SHP77 treated with DMSO at 0.1 percent for 48 hours (cell line): ENCODE measurements at regions not wholly inside any gene's neighbourhood (a gene's known extent, or its start where the extent isn't known, plus 50 kb on each side); places are given as distances from the start of the nearest gene placed in this dataset.

Experiments
- DNase-seq: peaks from one replicate; lab custom pipeline; 2025; lab: John Stamatoyannopoulos, UW

- DNase-seq: no peak
Observed at GRCh38 chr3:59698091-59698490, 648.3 kb upstream of the CFAP20DC start.

DNA sequence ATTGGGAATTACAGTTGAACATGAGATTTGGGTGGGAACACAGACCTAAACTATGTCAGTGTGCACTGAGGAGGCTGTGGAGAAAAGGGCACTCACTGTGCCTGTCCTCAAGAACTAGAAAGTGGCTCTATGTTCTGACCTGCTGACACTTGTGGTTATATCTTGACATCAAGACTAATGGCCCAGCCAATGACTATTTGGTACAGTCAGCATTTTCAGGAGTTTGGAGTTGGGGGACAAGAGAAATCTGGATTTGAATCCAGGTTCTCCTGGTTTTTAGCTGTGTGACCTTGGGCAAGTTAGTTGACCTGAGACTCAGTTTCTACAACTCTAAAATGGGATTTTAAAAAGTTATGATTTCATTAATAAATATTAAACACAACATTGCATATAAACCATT is 647.0 kb upstream of the CFAP20DC start:
- DNase-seq: no peak

DNA sequence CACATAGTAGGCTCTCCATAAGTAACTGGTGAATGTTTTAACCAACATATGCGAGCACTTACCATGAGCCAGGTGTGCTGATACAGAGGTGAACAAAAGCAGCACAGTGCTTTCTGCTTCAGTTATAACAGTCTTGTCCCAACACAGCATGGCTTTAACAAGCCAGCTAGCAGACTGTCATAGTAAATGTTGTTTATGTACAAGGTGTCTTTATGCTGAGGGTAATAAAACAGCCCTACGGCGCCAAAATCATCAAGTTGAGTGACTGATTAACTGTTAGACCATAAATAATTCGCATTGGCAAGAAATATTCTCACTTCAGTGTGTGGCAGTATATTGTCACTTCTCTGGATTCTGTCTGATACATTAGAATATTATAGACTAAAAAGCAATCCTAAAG is 646.0 kb upstream of the CFAP20DC start:
- DNase-seq: no peak

- no peak for DNase-seq
Observed at GRCh38 chr3:59692117-59692516, 642.3 kb upstream of the CFAP20DC start.

DNA sequence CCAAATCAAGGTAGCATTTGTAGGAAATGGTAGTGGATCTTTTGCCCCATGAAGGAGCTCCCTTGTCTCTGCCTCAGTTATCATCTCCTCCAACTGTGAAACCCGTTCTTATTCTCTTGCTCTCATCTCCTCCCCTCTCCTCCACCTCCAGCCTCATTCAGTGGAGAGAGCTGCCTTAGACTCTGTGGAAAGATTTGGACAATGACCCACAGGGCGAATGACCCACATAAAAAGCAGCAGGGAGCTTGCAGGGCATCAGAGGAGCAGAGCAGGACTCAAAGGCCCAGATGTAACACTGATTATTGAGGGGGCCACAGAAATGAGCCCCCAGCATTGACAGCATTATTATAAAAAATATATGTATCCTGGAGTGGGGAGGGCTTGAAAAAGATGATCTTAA is 641.1 kb upstream of the CFAP20DC start:
- DNase-seq: no peak

DNA sequence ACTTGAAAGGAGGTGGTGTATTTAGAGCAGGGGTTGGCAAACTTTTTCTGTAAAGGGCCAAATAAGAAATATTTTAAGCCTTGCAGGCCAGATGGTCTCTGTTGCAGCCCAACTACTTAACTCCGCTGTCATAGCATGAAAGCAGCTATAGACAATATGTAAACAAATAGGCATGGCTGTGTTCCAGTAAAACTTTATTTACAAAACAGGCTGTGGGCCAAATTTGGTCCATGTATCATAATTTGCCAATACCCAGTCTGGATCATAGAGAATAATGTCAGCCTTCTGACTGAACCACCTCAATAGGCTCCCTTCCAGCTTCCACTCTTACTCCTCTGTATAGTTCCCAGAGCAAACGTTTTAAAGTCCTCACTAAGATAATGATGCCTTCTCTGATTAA is 638.8 kb upstream of the CFAP20DC start:
- DNase-seq: no peak

DNA sequence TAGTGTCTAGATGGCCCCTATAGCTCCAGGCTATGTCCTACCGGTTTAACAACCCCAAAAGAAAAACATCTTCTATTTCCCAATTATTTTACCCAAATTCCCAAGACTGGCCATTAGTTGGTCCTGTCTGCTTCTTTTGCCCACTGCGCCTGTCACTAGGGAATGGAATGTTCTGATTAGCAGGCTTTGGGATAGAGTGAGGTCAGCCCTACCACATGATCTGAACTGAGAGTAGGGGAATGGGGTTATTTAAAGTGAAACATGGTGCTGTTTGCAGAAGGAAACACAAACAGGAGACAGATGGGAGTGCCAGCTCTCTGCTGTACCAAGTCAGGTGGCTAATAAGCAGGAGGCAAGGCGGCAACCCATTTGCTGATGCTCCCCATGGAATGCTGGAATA is 635.6 kb upstream of the CFAP20DC start:
- no peak for DNase-seq

GRCh38 chr3:59684766-59685165 is 634.9 kb upstream of the CFAP20DC start:
- no peak for DNase-seq

DNA sequence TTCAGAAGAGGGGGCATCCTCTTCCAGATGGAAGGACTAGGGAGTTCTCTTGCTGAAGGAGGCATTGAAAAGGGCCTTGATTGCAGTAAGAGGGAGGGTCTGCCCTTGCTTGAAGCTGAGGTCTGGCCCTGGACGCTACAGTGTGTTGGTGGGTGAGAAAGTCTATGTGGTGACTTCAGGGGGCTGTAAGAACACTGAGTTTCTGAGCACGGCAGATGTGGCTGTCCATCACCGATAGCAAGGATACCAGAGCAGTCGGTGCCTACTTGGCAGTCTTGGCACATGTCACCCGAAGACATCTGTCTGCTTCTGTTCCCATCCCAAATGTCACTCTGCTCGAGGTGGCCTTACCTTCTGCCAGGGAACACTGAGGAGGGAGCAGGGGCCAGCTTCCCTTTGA is 631.1 kb upstream of the CFAP20DC start:
- no peak for DNase-seq

DNA sequence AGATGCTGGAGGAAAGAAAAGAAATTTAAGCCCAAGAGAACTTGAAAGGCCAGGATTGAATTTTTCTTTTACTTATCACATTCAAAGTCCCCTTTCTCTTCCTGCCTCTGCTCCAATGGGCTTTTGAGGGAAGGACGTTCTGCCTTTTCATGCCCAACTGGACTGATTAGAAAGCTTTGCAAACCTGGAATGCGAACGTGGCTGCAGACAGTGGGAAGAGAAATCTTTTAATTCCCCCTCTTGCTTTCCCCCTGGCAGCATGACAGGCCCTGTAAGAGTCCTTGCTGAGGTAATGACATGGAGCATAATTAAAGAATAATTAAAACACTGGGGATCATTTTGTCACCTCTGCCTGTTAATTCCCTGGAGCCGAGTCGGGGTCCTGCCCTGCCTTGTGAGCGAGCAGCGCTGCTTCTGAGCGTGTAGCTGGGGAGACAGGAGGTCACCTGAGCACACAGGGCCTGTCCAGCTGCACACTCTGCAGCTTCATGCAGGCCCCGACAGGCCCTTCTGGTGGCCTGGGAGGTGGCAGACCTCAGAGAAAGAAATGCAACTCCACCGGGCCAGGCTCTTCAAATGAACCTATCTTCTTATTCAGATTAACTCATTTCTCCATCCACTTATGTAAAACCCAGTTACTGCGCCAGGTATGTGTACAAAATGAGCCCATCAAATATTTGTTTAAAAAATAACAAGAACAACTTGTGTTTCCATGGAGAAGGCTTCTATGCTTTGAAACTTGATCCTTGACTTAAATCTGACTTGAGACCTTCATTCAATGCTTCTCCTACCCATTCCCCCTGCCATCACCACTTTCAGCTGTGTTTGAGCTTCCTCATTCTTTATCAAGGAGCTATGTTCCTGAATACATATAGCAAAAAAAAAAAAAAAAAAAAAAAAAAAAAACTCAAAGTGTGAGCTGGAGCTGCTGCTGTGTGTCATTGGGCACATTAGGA is 628.2 kb upstream of the CFAP20DC start:
- DNase-seq: no peak

- no peak for DNase-seq
Observed at GRCh38 chr3:59675495-59675894, 625.7 kb upstream of the CFAP20DC start.

DNA sequence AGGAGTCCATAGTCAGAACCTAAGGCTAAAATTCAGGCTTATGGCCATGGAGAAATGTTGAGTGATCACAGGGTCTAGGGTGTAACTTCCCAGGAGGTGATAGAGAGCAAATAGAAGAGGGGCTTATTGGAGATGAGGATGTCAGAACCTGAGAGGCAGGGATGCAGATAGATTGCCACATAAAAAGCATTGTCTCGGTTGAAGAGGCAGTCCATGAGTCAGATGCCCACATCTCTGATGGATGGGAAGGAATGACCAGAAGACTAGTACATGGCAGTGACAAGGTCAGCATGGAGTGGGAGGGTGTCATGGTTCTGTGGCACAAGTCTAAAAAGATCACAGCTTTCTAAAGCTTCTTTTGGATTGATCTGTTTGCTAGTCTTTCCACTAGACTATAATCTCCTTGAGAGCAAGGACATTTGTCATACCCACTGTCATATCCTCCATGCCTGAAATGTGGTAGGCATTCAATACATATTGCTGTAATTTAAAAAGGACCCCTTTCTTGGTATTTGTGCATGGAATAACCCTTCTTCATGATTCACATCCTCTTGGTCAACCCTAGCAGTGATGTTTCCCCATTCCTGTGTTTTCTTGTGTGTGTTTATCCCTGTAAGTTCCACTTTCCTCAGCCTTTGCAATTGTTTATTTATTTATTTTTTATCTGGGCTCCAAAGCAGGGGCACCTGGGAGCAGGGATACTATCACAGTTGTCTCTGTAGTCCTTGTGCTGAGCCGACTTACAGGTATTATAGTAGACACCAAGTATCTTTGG is 613.4 kb upstream of the CFAP20DC start:
- no peak for DNase-seq

GRCh38 chr3:59660852-59661625 is 611.2 kb upstream of the CFAP20DC start:
- no peak for DNase-seq

GRCh38 chr3:59660376-59660775 is 610.6 kb upstream of the CFAP20DC start:
- no peak for DNase-seq

- DNase-seq: no peak
Observed at GRCh38 chr3:59659755-59660154, 609.9 kb upstream of the CFAP20DC start.

DNA sequence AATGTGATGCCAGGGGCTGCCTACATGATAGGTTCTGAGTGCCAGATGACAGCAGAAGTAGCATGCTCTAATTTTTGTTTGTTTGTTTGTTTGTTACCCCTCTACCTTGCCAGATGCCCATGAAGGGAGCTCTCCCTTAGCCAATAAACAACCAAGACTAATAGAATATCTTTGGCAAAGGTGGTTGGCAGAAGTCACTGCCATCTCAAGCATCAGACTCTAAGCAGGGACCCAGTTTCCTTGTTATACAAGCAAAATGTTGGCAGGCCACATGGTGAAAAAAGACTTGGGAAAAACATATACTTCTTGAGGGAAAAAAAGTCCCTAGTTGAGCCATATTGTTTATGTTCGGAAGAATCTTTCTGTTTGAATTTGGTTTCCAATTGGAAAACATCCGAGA is 609.0 kb upstream of the CFAP20DC start:
- DNase-seq: no peak

GRCh38 chr3:59658274-59658673 is 608.4 kb upstream of the CFAP20DC start:
- DNase-seq: no peak

DNA sequence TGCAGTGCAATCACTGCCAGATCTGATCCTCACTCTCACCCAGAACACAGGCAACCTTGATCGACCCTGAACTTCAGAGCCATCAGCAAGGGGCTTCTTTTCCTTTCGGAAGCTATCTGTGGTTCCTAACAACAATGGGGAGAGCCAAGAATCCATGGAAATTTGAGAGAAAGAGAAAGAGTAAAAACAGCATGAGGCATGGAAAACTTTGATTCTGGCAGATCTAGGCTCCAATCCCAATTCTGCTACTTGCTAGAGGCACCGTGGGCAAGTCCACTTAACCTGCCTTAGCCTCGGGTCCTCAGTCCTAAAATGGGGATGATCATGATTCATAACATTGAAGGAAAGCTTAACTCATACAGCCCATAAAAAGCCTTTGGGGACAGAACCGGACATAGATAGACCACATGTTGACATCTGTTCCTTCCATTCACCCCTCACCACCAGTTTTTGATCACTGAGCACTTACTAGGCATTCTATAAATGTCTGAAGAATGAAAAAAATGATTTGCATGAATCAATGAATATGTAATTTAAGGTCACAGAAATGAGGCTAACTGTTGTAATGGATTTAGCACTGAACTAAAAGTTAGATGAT is 605.7 kb upstream of the CFAP20DC start:
- DNase-seq: no peak

GRCh38 chr3:59654480-59655417 is 604.9 kb upstream of the CFAP20DC start:
- DNase-seq: no peak

GRCh38 chr3:59654123-59654479 is 604.3 kb upstream of the CFAP20DC start:
- DNase-seq: no peak
